ENCODE measurements at regions not wholly inside any gene's neighbourhood (a gene's known extent, or its start where the extent isn't known, plus 50 kb on each side); places are given as distances from the start of the nearest gene placed in this dataset.

- ATAC-seq, result no peak
- Histone ChIP-seq H4K20me1 (replicated peaks; ENCODE audit: control insufficient read depth, insufficient read depth, low read length) (no peaks in the 10 kb centered on the region), H2AFZ (ENCODE audit: low read depth, low read length) (no peak overlapping the region), H3K36me3 (ENCODE audit: control insufficient read depth, insufficient read depth, low read length) (no peaks in the 10 kb centered on the region), H3K9me1 (ENCODE audit: control insufficient read depth, insufficient read depth, low read length) (no peaks in the 10 kb centered on the region), H3K4me2 (ENCODE audit: insufficient read depth, low read length) (no peak overlapping the region), H3K79me2 (ENCODE audit: control insufficient read depth, insufficient read depth, low read length) (no peaks in the 10 kb centered on the region), H3K4me3 (no peak overlapping the region), H3K27ac (ENCODE audit: extremely low read depth, low read depth, low read length) (no peak overlapping the region), H3K9ac (ENCODE audit: insufficient read depth in 1 of 2, low read depth in 2 of 2, low read length in 2 of 2) (no peak overlapping the region), H3K27me3 (ENCODE audit: control insufficient read depth in 2 of 2, insufficient read depth in 2 of 2, low read length in 2 of 2) (no peaks in the 10 kb centered on the region), H3K4me1 (replicated peaks in 1 of 2; ENCODE audit: control insufficient read depth in 2 of 2, insufficient read depth in 2 of 2, low read length in 2 of 2) (no peaks in the 10 kb centered on the region), H3K9me3 (replicated peaks; ENCODE audit: control insufficient read depth, insufficient read depth, low read depth, low read length) (no peaks in the 10 kb centered on the region)
- no peak for DNase-seq (ENCODE audit: extremely low read depth in 1 of 4, low spot score in 3 of 4)
- in situ Hi-C loops (cut with MboI) (no loop called here), intact Hi-C loops (cut with micrococcal nuclease) (no loop called here)
- FAIRE-seq, result no peak
- POLR2A ChIA-PET, result no interaction called here
- WGBS (ENCODE audit: insufficient coverage, low coverage, missing lambda C conversion rate), result under 1% methylated on average over 10 of the region's 11 CpGs
- BruUV-seq (replicated peaks), result no TSS peak
- CTCF ChIA-PET (ENCODE audit: low intra/inter-chr PET ratio), result no interaction called here
- TF ChIP-seq ZNF277 (CRISPR knock-in tag; IDR thresholded peaks at IDR 0.05; ENCODE audit: borderline replicate concordance) (no peak), NR2C2 (CRISPR knock-in tag; IDR thresholded peaks at IDR 0.05) (no peak), NR2C2 (tag; IDR thresholded peaks at IDR 0.05) (no peak), ZNF41 (CRISPR knock-in tag; conservative IDR thresholded peaks at IDR 0.05) (no peak)
Observed at GRCh38 chr3:70658513-70659310, 346.3 kb upstream of the MDFIC2 start.

- no peak overlapping the region for H3K27ac ChIP-seq (ENCODE audit: extremely low read depth, low read depth, low read length)
- H4K20me1 ChIP-seq (replicated peaks; ENCODE audit: control insufficient read depth, insufficient read depth, low read length), result no peaks in the 10 kb centered on the region
- H3K9ac ChIP-seq (ENCODE audit: insufficient read depth in 1 of 2, low read depth in 2 of 2, low read length in 2 of 2), result no peak overlapping the region
- no peaks in the 10 kb centered on the region for H3K79me2 ChIP-seq (ENCODE audit: control insufficient read depth, insufficient read depth, low read length)
- H3K9me1 ChIP-seq (ENCODE audit: control insufficient read depth, insufficient read depth, low read length), result no peaks in the 10 kb centered on the region
- WGBS (ENCODE audit: insufficient coverage, low coverage, missing lambda C conversion rate), result 0% methylated on average over 2 of the region's 2 CpGs
- DNase-seq (ENCODE audit: extremely low read depth in 1 of 4, low spot score in 3 of 4) (no peak), ATAC-seq (no peak), FAIRE-seq (no peak)
- POLR2A ChIA-PET, result no interaction called here
- in situ Hi-C loops (cut with MboI) (no loop called here), intact Hi-C loops (cut with micrococcal nuclease) (no loop called here)
- BruUV-seq (replicated peaks), result no TSS peak
- no peak overlapping the region for H3K4me3 ChIP-seq
- no peak overlapping the region for H3K4me2 ChIP-seq (ENCODE audit: insufficient read depth, low read length)
- H3K4me1 ChIP-seq (replicated peaks in 1 of 2; ENCODE audit: control insufficient read depth in 2 of 2, insufficient read depth in 2 of 2, low read length in 2 of 2), result no peaks in the 10 kb centered on the region
- H2AFZ ChIP-seq (ENCODE audit: low read depth, low read length), result no peak overlapping the region
- no peaks in the 10 kb centered on the region for H3K36me3 ChIP-seq (ENCODE audit: control insufficient read depth, insufficient read depth, low read length)
- no peaks in the 10 kb centered on the region for H3K9me3 ChIP-seq (replicated peaks; ENCODE audit: control insufficient read depth, insufficient read depth, low read depth, low read length)
- CTCF ChIA-PET (ENCODE audit: low intra/inter-chr PET ratio), result no interaction called here
- no peaks in the 10 kb centered on the region for H3K27me3 ChIP-seq (ENCODE audit: control insufficient read depth in 2 of 2, insufficient read depth in 2 of 2, low read length in 2 of 2)
- no peak for TF ChIP-seq KDM2B (CRISPR knock-in tag; IDR thresholded peaks at IDR 0.05)
- no peak for TF ChIP-seq NR2C1 (IDR thresholded peaks at IDR 0.05)
- TF ChIP-seq NR2C1 (tag; IDR thresholded peaks at IDR 0.05), result no peak
- no peak for TF ChIP-seq ZNF507 (tag; conservative IDR thresholded peaks at IDR 0.05)
- no peak for TF ChIP-seq KAT2B (IDR thresholded peaks at IDR 0.05; ENCODE audit: low read depth, low read length)
- TF ChIP-seq, protein P1, sequence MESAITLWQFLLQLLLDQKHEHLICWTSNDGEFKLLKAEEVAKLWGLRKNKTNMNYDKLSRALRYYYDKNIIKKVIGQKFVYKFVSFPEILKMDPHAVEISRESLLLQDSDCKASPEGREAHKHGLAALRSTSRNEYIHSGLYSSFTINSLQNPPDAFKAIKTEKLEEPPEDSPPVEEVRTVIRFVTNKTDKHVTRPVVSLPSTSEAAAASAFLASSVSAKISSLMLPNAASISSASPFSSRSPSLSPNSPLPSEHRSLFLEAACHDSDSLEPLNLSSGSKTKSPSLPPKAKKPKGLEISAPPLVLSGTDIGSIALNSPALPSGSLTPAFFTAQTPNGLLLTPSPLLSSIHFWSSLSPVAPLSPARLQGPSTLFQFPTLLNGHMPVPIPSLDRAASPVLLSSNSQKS (CRISPR knock-in tag; IDR thresholded peaks at IDR 0.05), result no peak
- no peak for TF ChIP-seq ELF1 (tag; IDR thresholded peaks at IDR 0.05)
- no peak for TF ChIP-seq ESRRB (CRISPR knock-in tag; IDR thresholded peaks at IDR 0.05; ENCODE audit: borderline replicate concordance)
- no peak for TF ChIP-seq ESRRA (IDR thresholded peaks at IDR 0.05; ENCODE audit: borderline replicate concordance, low read depth)
- TF ChIP-seq NUFIP1 (IDR thresholded peaks at IDR 0.05; ENCODE audit: partially characterized antibody), result no peak
- TF ChIP-seq KLF10 (CRISPR knock-in tag; IDR thresholded peaks at IDR 0.05), result no peak
Observed at GRCh38 chr3:70657454-70657853, 345.0 kb upstream of the MDFIC2 start.
